ENCODE measurements at regions not wholly inside any gene's neighbourhood (a gene's known extent, or its start where the extent isn't known, plus 50 kb on each side); places are given as distances from the start of the nearest gene placed in this dataset.
"Not testable (repeated sequence)": the region's sequence is repeated elsewhere in the genome, so short reads cannot be mapped to it uniquely, and the experiment has no call there.

GRCh38 chr1:121547726-121548125 lies 363.0 kb downstream of the SRGAP2C start:
- H3K9ac ChIP-seq (ENCODE audit: low read depth, low read length, poor library complexity); H4K91ac ChIP-seq (ENCODE audit: low read depth, low read length, poor library complexity); H2AFZ ChIP-seq (ENCODE audit: low read length); H4K8ac ChIP-seq (ENCODE audit: low read depth, low read length); H3K27ac ChIP-seq (replicated peaks; ENCODE audit: low read length); H3K79me1 ChIP-seq (ENCODE audit: low read depth, low read length); H2BK120ac ChIP-seq (ENCODE audit: low read depth, low read length); H3K4me2 ChIP-seq (ENCODE audit: insufficient read depth, low read length, poor library complexity, severe bottlenecking); H3K4me1 ChIP-seq (ENCODE audit: control insufficient read depth in 2 of 2, insufficient read depth in 1 of 2, low read depth in 1 of 2, low read length in 2 of 2); H2BK5ac ChIP-seq (ENCODE audit: low read length); H3K9me3 ChIP-seq (replicated peaks in 1 of 2; ENCODE audit: control insufficient read depth in 2 of 2, insufficient read depth in 1 of 2, low read depth in 1 of 2, low read length in 2 of 2); H2BK15ac ChIP-seq (ENCODE audit: low read length); H3K4ac ChIP-seq (ENCODE audit: low read length); H3K18ac ChIP-seq (ENCODE audit: low read length); H3K27me3 ChIP-seq (ENCODE audit: control insufficient read depth in 3 of 3, insufficient read depth in 3 of 3, low read depth in 1 of 3, low read length in 3 of 3); H3K36me3 ChIP-seq (replicated peaks in 1 of 2; ENCODE audit: control insufficient read depth in 2 of 2, insufficient read depth in 2 of 2, low read length in 2 of 2); H2AK5ac ChIP-seq (ENCODE audit: low read depth, low read length); H3K4me3 ChIP-seq (ENCODE audit: low read length in 2 of 2); H3K23ac ChIP-seq (ENCODE audit: low read depth, low read length, poor library complexity); DNase-seq (ENCODE audit: low spot score); H2BK12ac ChIP-seq (ENCODE audit: low read length); H3K14ac ChIP-seq (ENCODE audit: low read length): not testable (repeated sequence)
- WGBS, 2 donors (ENCODE audit: extremely low coverage in 2 of 2, insufficient read length in 2 of 2, insufficient replicate concordance in 1 of 2), result no CpG with 5 or more reads among the region's 2 CpGs

GRCh38 chr1:121550817-121551216 lies 366.0 kb downstream of the SRGAP2C start:
- not testable (repeated sequence) for H3K27me3 ChIP-seq (ENCODE audit: control insufficient read depth in 3 of 3, insufficient read depth in 3 of 3, low read depth in 1 of 3, low read length in 3 of 3); H2BK12ac ChIP-seq (ENCODE audit: low read length); H2BK5ac ChIP-seq (ENCODE audit: low read length); H3K9me3 ChIP-seq (replicated peaks in 1 of 2; ENCODE audit: control insufficient read depth in 2 of 2, insufficient read depth in 1 of 2, low read depth in 1 of 2, low read length in 2 of 2); H3K4ac ChIP-seq (ENCODE audit: low read length); H3K4me3 ChIP-seq (ENCODE audit: low read length in 2 of 2); H4K91ac ChIP-seq (ENCODE audit: low read depth, low read length, poor library complexity); H2AFZ ChIP-seq (ENCODE audit: low read length); H3K9ac ChIP-seq (ENCODE audit: low read depth, low read length, poor library complexity); H3K4me1 ChIP-seq (ENCODE audit: control insufficient read depth in 2 of 2, insufficient read depth in 1 of 2, low read depth in 1 of 2, low read length in 2 of 2); H4K8ac ChIP-seq (ENCODE audit: low read depth, low read length); H3K36me3 ChIP-seq (replicated peaks in 1 of 2; ENCODE audit: control insufficient read depth in 2 of 2, insufficient read depth in 2 of 2, low read length in 2 of 2); H3K27ac ChIP-seq (replicated peaks; ENCODE audit: low read length); H3K79me1 ChIP-seq (ENCODE audit: low read depth, low read length); DNase-seq (ENCODE audit: low spot score); H2AK5ac ChIP-seq (ENCODE audit: low read depth, low read length); H2BK15ac ChIP-seq (ENCODE audit: low read length); H3K14ac ChIP-seq (ENCODE audit: low read length); H3K18ac ChIP-seq (ENCODE audit: low read length); H3K4me2 ChIP-seq (ENCODE audit: insufficient read depth, low read length, poor library complexity, severe bottlenecking); H3K23ac ChIP-seq (ENCODE audit: low read depth, low read length, poor library complexity); H2BK120ac ChIP-seq (ENCODE audit: low read depth, low read length)
- no CpG with 5 or more reads among the region's 3 CpGs for WGBS, 2 donors (ENCODE audit: extremely low coverage in 2 of 2, insufficient read length in 2 of 2, insufficient replicate concordance in 1 of 2)

- H3K4me2 ChIP-seq (ENCODE audit: insufficient read depth, low read length, poor library complexity, severe bottlenecking); H2BK15ac ChIP-seq (ENCODE audit: low read length); H3K36me3 ChIP-seq (replicated peaks in 1 of 2; ENCODE audit: control insufficient read depth in 2 of 2, insufficient read depth in 2 of 2, low read length in 2 of 2); H3K14ac ChIP-seq (ENCODE audit: low read length); H2AK5ac ChIP-seq (ENCODE audit: low read depth, low read length); H3K4ac ChIP-seq (ENCODE audit: low read length); DNase-seq (ENCODE audit: low spot score); H4K8ac ChIP-seq (ENCODE audit: low read depth, low read length); H3K9me3 ChIP-seq (replicated peaks in 1 of 2; ENCODE audit: control insufficient read depth in 2 of 2, insufficient read depth in 1 of 2, low read depth in 1 of 2, low read length in 2 of 2); H3K27ac ChIP-seq (replicated peaks; ENCODE audit: low read length); H2BK5ac ChIP-seq (ENCODE audit: low read length); H3K18ac ChIP-seq (ENCODE audit: low read length); H3K4me3 ChIP-seq (ENCODE audit: low read length in 2 of 2); H2AFZ ChIP-seq (ENCODE audit: low read length); H4K91ac ChIP-seq (ENCODE audit: low read depth, low read length, poor library complexity); H2BK12ac ChIP-seq (ENCODE audit: low read length); H3K79me1 ChIP-seq (ENCODE audit: low read depth, low read length); H3K9ac ChIP-seq (ENCODE audit: low read depth, low read length, poor library complexity); H3K23ac ChIP-seq (ENCODE audit: low read depth, low read length, poor library complexity); H3K27me3 ChIP-seq (ENCODE audit: control insufficient read depth in 3 of 3, insufficient read depth in 3 of 3, low read depth in 1 of 3, low read length in 3 of 3); H2BK120ac ChIP-seq (ENCODE audit: low read depth, low read length); H3K4me1 ChIP-seq (ENCODE audit: control insufficient read depth in 2 of 2, insufficient read depth in 1 of 2, low read depth in 1 of 2, low read length in 2 of 2): not testable (repeated sequence)
- WGBS, 2 donors (ENCODE audit: extremely low coverage in 2 of 2, insufficient read length in 2 of 2, insufficient replicate concordance in 1 of 2), result no CpG with 5 or more reads among the region's 2 CpGs
These were observed 366.7 kb downstream of the SRGAP2C start for GRCh38 chr1:121551491-121551890.

- not testable (repeated sequence) for H3K27ac ChIP-seq (replicated peaks; ENCODE audit: low read length); H3K9me3 ChIP-seq (replicated peaks in 1 of 2; ENCODE audit: control insufficient read depth in 2 of 2, insufficient read depth in 1 of 2, low read depth in 1 of 2, low read length in 2 of 2); H3K27me3 ChIP-seq (ENCODE audit: control insufficient read depth in 3 of 3, insufficient read depth in 3 of 3, low read depth in 1 of 3, low read length in 3 of 3); H2AFZ ChIP-seq (ENCODE audit: low read length); H3K36me3 ChIP-seq (replicated peaks in 1 of 2; ENCODE audit: control insufficient read depth in 2 of 2, insufficient read depth in 2 of 2, low read length in 2 of 2); H2BK120ac ChIP-seq (ENCODE audit: low read depth, low read length); H2BK15ac ChIP-seq (ENCODE audit: low read length); H4K8ac ChIP-seq (ENCODE audit: low read depth, low read length); H3K4me3 ChIP-seq (ENCODE audit: low read length in 2 of 2); H2AK5ac ChIP-seq (ENCODE audit: low read depth, low read length); H2BK12ac ChIP-seq (ENCODE audit: low read length); H3K4ac ChIP-seq (ENCODE audit: low read length); H4K91ac ChIP-seq (ENCODE audit: low read depth, low read length, poor library complexity); H3K4me1 ChIP-seq (ENCODE audit: control insufficient read depth in 2 of 2, insufficient read depth in 1 of 2, low read depth in 1 of 2, low read length in 2 of 2); H3K9ac ChIP-seq (ENCODE audit: low read depth, low read length, poor library complexity); H3K14ac ChIP-seq (ENCODE audit: low read length); DNase-seq (ENCODE audit: low spot score); H3K18ac ChIP-seq (ENCODE audit: low read length); H3K4me2 ChIP-seq (ENCODE audit: insufficient read depth, low read length, poor library complexity, severe bottlenecking); H2BK5ac ChIP-seq (ENCODE audit: low read length); H3K79me1 ChIP-seq (ENCODE audit: low read depth, low read length); H3K23ac ChIP-seq (ENCODE audit: low read depth, low read length, poor library complexity)
- WGBS, 2 donors (ENCODE audit: extremely low coverage in 2 of 2, insufficient read length in 2 of 2, insufficient replicate concordance in 1 of 2), result no CpG with 5 or more reads among the region's 1 CpG
These were observed 371.8 kb downstream of the SRGAP2C start for GRCh38 chr1:121556560-121556959.
